ENCODE measurements at regions not wholly inside any gene's neighbourhood (a gene's known extent, or its start where the extent isn't known, plus 50 kb on each side); places are given as distances from the start of the nearest gene placed in this dataset.
A peak's percentile ranks its signal among the peaks of the same experiment; 100 is the strongest.

GRCh38 chr6:100103931-100104330, 109.9 kb upstream of the MCHR2 start:
- Histone ChIP-seq H3K36me3 (replicated peaks) (no peaks in the 10 kb centered on the region), H3K27ac (no peak overlapping the region), H3K27me3 (replicated peaks) (peaks cover 3% of the 10 kb centered on the region), H3K4me3 (ENCODE audit: low read depth, low read length) (no peak overlapping the region)
- TF ChIP-seq CTCF (IDR thresholded peaks at IDR 0.05; ENCODE audit: low read depth, low read length, missing control alignments): no peak
- in situ Hi-C loops (cut with HindIII; ENCODE audit: low pct_ligation_motif_present, low sequenced_read_pairs): no loop called here
- no peak for DNase-seq

- Histone ChIP-seq H3K27ac (no peak overlapping the region), H3K27me3 (replicated peaks) (peaks cover 3% of the 10 kb centered on the region), H3K4me3 (ENCODE audit: low read depth, low read length) (no peak overlapping the region), H3K36me3 (replicated peaks) (no peaks in the 10 kb centered on the region)
- in situ Hi-C loops (cut with HindIII; ENCODE audit: low pct_ligation_motif_present, low sequenced_read_pairs): no loop called here
- no peak for TF ChIP-seq CTCF (IDR thresholded peaks at IDR 0.05; ENCODE audit: low read depth, low read length, missing control alignments)
- DNase-seq: no peak
Measured at GRCh38 chr6:100103194-100103593, 109.2 kb upstream of the MCHR2 start.

- TF ChIP-seq CTCF (IDR thresholded peaks at IDR 0.05; ENCODE audit: low read depth, low read length, missing control alignments): no peak
- no peaks in the 10 kb centered on the region for H3K36me3 ChIP-seq (replicated peaks)
- no peak overlapping the region for H3K4me3 ChIP-seq (ENCODE audit: low read depth, low read length)
- in situ Hi-C loops (cut with HindIII; ENCODE audit: low pct_ligation_motif_present, low sequenced_read_pairs): no loop called here
- DNase-seq: no peak
- peaks cover 3% of the 10 kb centered on the region for H3K27me3 ChIP-seq (replicated peaks)
- H3K27ac ChIP-seq: no peak overlapping the region
Measured at GRCh38 chr6:100101644-100102043, 107.6 kb upstream of the MCHR2 start.

GRCh38 chr6:100100776-100101175, 106.8 kb upstream of the MCHR2 start:
- no peaks in the 10 kb centered on the region for H3K36me3 ChIP-seq (replicated peaks)
- H3K27ac ChIP-seq: no peak overlapping the region
- H3K27me3 ChIP-seq (replicated peaks): peaks cover 3% of the 10 kb centered on the region
- no peak for TF ChIP-seq CTCF (IDR thresholded peaks at IDR 0.05; ENCODE audit: low read depth, low read length, missing control alignments)
- in situ Hi-C loops (cut with HindIII; ENCODE audit: low pct_ligation_motif_present, low sequenced_read_pairs): no loop called here
- DNase-seq: no peak
- no peak overlapping the region for H3K4me3 ChIP-seq (ENCODE audit: low read depth, low read length)

- in situ Hi-C loops (cut with HindIII; ENCODE audit: low pct_ligation_motif_present, low sequenced_read_pairs): no loop called here
- peak; percentile 25 for TF ChIP-seq CTCF (IDR thresholded peaks at IDR 0.05; ENCODE audit: low read depth, low read length, missing control alignments)
- DNase-seq: no peak
- Histone ChIP-seq H3K27me3 (replicated peaks) (peaks cover 3% of the 10 kb centered on the region), H3K4me3 (ENCODE audit: low read depth, low read length) (no peak overlapping the region), H3K27ac (no peak overlapping the region), H3K36me3 (replicated peaks) (no peaks in the 10 kb centered on the region)
Measured at GRCh38 chr6:100099189-100100074, 105.4 kb upstream of the MCHR2 start.

All from brain microvascular endothelial cell (primary cell).